HG02840 (cell line): ENCODE measurements at regions not wholly inside any gene's neighbourhood (a gene's known extent, or its start where the extent isn't known, plus 50 kb on each side); places are given as distances from the start of the nearest gene placed in this dataset.
"Not testable (repeated sequence)": the region's sequence is repeated elsewhere in the genome, so short reads cannot be mapped to it uniquely, and the experiment has no call there.

Experiments
- ATAC-seq: cut with Tn5 transposase; IDR thresholded peaks from one replicate; pipeline ENCODE4 v1.9.1; 2021; ENCODE audit warnings: mild to moderate bottlenecking, moderate library complexity, moderate number of reproducible peaks; ENCODE audit not compliant: unreplicated experiment, low FRiP score

DNA sequence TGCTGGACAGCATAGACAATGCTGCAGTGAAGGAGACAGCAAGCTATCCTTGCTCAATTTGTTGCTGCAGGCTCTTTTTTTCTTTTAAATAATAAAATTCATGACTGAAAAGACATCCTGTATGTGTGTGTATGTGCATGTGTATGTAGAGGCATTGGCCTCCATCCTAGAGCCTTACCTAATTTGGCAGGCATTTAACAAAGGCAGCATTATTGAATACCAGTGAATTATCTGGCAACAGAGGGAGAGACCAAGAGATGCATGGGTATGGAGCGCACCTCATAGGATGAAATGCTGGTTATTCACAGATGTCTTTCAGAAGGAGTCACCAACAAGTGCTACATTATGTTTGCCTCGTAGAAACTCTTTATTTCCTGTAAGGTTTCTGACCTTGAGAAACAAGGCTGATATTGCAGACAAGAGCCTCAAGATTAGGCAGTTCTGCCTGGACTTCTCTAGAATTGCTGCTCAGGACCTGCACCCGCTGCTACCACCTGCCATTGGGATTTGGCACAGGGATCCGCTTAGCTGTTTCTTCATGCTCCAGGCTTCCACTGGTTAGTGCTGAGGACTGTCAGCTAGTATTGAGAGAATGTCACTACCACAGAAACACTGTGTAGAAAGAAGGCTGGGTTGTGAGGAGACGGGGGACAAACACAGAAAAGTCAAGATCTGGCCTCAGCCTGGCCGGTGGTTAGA is 247.7 kb upstream of the RFX3 start:
- no peak for ATAC-seq

DNA sequence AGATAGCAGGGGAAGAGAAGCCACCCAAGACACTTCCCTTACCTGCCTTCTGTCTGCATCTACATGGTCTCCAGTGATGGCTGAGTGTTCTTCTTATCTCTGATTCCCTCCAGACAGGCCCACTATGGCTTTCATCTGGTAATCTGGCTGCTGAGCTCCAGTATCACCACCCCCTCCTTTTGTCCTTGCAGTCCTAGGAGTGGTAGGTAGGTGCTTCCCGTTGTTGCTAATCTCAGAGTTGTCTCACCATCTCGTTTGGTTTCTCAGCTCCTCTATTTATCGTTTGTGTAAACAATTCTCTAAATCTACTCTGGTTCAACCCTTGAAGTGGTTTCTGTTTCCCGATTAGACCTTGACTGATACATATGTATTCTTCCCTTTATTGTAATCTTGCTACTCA is 243.8 kb upstream of the RFX3 start:
- ATAC-seq: no peak

DNA sequence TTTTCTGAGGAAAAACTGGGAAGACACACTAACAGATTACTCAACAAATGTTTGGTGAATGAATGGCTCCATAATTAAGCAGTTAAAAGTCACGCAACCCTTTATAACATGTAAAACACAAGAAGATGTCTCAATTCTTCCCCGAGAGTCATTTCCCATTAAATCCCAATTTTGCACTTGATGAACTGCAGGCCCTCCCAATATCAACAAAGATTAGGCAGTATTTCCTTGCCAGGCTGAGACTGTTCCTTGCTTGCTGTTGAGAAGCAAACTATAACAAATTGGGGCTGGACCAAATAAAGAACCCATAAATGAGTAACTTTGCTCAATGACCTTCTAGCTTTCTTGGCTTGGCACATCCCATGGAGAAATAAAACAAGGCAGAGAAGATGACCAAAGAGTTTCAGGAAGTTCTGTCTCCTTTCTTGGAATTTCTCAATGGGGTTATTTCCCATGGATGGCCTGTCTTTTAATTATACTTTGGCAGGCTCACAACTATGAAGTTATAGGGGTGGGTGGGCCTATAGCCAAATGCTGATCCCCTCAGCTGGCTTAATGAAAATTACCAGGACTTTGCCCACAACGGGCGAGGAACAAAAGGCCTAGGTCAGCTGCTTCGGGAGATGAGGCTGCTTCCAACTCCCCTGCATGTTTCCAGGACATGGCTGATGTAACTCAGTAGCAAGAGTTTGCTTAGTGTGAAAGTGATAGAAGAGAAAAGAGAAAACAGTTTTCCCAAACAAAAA is 243.1 kb upstream of the RFX3 start:
- ATAC-seq: no peak

DNA sequence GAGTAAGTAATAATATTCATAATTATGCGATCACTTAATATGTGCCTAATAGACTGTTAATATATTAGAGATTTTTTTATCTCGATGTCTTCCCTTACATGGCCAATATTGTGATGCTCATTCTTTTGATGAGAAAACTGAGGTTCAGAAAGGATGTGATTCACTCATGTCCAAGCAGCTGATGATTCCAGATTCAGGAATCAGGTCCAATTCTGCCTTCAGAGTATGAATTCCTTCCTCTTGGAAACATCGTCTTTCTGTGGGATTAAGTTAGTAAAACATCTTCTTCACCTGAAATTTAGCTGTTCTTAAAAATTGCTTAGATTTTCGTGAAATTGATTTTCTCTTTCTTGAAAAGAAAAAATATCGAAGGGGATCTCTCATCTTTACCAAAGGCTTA is 242.5 kb upstream of the RFX3 start:
- no peak for ATAC-seq

DNA sequence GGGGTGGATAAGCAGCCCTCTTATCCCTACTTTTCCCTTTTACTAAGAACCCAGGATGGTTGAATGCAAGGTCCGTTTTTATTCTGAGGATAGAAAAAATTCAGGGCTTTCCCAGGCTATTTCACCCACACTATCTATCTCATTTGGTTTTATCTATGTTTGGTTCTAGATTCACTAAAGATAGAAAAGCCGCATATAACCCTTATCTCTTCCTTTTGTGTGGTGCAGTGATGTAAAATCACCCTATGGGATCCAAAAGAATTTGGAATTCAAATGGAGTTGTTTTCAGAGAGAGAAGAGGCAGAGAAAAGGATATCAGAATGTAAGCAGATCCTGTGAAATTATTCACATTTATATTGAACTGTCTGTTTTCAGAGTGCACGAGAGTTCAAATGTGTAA is 236.3 kb upstream of the RFX3 start:
- ATAC-seq: no peak

DNA sequence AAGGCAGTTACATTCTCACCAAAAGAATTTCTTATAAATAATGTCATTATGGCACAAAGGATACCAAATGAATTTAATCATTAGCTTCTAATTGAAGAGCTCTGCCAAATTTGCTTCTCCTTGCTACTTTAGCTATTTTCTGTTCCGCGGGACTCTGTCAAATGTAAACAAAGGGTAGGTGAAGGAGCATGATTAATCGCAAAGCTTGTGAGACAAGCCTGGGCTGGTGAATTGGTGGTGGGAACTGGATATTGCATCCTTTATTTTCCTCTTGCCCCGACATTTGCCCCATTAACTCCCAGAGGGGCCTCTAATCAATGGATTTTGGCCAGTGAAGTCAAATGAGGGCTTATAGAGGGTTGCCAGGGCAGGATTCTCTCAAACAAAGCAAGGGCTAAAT is 234.2 kb upstream of the RFX3 start:
- no peak for ATAC-seq

DNA sequence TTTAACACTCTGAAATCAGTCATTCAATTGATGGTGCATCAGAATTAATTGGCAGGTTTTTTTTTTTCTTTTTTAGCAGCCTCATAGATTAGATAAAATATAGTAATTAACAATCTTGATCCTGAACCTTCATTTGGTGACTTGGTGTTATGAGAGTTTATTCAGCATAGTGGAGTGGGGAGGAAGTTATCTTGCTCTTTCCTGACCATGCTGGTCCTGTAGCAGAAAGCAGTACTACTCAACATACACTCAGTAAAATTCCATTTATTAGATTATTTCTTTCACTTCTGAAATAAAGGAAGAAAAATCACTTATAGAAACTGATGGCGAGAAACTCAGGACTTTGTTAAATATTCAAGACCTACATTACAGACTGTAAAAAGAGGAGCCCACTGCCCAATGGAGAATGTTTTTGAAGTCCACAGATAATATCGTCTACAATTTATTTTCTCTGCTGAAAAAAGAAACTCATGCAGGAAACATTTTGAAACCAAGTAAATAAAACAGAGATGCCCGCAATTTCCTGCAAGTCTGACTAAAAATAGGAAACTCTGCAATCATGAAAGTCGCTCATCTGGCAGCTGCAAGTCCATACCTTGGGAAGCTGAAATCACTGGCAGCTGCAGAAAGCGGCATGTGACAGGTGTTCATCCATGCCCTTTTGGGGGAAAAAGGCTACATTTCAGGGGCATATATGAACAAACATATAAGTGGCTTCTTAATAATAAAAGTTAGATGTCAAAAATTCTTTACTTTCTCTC is 233.2 kb upstream of the RFX3 start:
- ATAC-seq: no peak

DNA sequence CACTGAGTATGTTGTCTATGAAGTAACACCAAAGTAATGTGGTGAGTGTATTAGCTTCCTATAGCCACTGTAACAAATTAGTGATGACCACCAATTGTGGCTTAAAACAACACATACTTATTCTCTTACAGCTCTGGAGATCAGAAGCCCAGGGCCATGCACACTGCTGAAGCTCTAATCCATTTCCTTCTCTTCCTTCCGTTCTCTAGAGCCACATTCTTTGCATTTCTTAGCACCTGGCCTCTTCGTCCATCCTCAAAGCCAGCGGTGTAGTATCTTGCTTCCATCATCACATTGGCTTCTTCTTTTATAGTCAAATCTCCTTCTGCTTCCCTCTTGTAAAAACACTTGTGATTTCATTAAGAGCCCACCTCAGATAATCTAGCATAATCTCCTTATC is 230.3 kb upstream of the RFX3 start:
- ATAC-seq: no peak

DNA sequence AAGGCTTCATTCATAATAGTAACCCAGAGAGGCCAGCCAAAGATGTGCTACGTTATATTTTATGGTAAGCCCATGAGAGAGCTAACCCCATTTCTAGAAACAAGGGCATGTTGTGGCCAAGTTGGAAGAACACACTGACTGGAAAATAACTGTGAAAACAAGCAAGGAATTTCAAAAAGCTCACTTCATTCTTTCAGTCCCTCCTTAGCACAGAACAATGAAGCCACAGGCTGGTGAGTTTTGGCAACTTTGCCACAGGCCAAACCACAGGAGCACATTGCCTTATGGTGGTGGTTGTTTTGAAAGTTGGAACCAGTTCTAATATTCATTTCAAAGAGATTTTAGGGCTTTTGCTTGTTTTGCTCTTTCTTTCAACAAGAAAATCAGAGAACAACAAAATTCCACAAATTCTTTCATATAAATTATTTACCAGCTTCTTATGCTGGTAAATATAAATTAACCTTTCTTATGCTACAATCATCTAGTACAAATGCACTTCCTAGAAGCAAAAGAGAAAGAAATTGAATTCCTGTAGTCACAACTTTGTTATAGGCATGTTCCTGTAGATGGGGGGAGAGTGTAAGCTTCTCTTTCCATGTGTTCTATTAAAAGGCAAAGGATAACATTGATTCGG is 225.4 kb upstream of the RFX3 start:
- ATAC-seq: no peak

DNA sequence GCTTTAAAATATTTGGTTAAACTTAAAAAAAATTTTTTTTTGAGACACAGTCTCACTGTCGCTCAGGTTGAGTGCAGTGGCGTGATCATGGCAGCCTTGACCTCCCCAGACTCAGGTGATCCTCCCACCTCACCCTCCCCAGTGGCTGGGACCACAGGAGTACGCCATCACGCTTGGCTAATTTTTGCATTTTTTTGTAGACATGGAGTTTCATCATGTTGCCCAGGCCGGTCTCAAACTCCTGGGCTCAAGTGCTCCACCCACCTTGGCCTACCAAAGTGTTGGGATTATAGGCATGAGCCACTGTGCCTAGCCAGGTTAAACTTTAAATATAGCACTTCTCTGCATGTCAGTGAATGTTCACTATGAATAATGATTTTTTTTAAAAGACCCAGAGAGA is 224.5 kb upstream of the RFX3 start:
- no peak for ATAC-seq

DNA sequence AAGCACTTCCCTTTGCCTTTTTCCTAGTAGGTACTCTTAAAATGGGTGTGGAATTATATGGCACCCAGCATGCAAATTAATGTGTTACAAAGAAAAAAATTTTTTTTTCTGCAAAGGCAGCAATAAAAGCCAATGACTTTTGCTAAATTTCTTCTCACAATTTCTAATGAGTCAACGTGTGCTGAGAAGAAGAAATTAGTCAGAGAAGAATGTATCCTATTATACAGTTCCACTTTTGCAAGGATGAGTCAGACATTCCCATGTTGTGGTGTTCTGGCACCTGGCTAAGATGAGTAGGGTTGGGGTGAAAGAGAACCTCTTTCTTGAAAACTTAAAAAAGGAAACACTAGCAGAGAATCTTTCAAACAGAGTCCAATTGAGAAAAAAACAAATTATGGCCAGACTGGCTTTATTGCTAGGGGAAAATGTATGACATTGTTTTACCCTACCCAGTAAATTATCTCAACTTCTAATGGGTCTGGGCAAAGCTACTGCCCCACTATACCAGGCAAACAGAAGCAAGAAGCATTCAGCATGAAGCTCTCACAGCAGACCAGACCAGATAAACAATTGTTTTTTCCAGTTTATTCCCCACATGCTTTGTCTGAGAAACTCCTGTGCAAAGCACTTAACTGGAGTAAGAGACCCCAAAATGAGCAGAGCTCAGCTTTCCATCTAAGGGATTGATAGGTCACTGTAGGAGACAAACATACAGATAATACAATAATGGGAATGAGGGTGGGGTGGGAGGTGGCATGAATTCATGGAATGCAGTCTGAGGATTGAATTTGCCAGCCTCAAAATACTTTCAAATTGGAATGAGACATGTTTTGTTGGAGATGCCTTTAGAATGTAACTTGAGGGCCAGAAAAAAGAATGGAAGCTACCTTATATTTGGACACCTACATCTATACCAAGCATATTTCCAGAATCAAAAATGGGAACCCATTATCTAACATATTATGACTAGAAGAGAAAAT is 220.8 kb upstream of the RFX3 start:
- no peak for ATAC-seq

DNA sequence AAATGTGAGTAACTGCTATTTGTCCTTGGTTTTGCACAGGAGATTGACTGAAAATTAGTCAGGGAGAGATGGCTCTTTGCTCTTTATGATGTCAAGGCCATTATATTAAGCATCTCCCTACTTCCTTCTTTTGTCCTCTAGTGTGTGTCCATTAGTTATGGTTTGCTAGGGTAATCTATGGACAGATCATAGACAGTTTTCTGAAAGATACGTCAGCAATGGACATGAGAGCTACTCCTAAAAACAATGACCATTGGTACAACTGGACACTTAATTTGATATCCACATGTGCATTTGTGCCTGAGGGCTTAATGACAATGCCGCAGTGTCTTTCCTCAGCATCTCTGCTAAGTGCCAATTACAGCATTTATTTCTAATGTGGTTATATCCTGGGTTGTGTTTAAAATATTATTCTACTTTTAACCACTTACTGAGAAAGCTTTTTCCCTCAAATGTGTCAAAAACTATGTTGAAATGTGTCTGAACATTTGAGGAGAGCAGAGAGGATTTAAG is 218.2 kb upstream of the RFX3 start:
- no peak for ATAC-seq

DNA sequence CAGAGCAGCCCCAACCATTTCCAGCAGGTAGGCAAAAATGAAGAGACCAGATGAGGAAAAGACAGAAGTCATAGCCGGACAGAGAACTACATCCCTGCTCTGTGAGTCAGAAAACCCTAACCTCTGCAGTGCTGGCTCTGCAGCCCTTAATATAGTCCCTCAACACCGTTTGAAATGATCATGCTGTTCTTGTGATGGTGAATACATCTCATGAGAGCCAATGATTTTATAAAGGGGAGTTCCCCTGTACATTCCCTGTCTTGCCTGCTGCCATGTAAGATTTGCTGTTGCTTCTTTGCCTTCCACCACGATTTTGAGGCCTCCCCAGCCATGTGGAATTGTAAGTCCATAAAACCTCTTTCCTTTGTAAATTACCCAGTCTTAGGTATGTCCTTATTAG is 216.8 kb upstream of the RFX3 start:
- ATAC-seq: no peak

DNA sequence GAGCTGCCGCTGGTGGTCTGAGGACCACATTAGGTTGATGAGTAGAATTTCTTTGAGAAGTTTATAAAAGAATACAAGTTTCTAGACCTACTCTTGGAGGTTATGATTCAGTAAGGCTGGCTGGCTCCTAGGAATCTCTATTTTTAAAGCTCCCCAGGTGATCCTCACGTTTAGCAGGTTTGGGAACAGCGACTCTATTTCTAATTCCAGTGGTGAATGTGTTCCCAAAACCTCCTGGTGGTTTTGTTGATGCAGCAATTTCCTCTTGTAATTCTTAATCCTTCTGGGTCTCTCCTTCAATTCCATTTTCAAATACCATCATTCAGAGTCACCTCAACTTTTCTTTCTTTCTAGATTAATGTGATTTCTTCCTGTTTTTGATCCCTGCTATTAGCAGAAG is 215.9 kb upstream of the RFX3 start:
- no peak for ATAC-seq

DNA sequence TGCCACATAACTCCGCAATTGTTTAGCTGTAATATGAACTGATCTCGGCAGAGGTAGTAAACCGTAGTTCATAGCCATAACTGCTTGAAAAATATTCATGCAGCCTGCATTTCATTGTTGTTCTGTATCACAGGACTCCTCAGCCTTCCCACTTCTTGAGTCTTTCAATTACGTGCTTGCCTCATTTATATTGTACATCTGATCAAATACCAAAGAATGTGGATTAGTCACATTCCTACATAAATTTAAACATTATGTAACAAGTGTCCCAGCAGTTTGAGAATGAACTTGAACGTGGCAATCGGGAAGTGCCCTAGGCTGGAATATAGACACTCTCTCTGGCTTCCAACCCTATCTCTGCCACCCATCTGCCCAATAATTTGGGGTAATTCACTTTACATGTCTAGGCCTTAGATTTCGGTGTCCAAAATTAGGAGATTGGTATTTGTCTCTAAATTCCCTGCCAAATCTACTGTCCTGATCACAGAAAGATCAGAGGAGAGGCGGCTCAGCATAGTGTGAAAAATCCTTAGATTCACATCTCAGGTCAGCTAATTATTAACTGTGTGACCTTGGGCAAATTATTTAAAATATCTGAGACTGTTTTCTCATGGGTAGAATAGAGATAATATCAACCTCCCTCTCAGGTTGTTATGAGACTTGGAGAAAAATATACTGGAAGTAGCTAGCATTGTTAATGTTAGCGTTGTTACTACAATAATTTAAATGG is 215.1 kb upstream of the RFX3 start:
- ATAC-seq: no peak

DNA sequence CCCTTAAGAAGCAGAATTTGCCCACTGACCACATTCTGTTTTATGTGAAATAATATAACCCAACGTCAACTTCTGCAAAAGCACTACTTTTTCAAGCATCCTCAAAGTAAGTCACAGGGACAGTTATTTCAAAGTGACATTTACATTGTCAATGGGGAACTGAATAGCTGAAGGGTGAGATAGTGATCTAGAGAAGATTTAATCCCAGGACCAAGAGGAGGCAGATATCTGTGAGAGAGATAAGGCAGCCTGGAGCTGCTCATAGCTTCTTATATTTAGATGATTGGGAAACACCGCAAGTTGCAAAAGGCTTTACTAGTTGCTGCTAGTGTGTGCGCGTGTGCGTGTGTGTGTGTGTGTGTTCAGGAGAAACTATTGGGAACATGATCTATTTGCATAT is 210.4 kb upstream of the RFX3 start:
- no peak for ATAC-seq

DNA sequence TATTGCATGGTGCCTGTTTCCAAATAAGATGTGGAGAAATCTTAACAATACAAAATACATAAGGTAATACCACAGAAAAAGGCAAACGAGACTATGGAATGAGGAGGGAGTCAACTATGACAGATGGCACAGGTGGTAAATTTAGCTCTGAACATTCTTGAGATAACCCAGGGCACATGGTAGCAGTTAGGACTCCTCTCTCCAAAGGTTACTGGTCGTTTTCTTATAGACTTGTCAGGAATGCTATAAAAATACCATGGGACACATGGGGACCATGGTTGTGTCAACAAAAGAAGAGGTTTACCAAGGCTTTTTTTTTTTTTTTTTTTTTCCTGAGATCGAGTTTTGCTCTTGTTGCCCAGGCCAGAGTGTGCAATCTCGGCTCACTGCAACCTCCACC is 209.4 kb upstream of the RFX3 start:
- no peak for ATAC-seq

DNA sequence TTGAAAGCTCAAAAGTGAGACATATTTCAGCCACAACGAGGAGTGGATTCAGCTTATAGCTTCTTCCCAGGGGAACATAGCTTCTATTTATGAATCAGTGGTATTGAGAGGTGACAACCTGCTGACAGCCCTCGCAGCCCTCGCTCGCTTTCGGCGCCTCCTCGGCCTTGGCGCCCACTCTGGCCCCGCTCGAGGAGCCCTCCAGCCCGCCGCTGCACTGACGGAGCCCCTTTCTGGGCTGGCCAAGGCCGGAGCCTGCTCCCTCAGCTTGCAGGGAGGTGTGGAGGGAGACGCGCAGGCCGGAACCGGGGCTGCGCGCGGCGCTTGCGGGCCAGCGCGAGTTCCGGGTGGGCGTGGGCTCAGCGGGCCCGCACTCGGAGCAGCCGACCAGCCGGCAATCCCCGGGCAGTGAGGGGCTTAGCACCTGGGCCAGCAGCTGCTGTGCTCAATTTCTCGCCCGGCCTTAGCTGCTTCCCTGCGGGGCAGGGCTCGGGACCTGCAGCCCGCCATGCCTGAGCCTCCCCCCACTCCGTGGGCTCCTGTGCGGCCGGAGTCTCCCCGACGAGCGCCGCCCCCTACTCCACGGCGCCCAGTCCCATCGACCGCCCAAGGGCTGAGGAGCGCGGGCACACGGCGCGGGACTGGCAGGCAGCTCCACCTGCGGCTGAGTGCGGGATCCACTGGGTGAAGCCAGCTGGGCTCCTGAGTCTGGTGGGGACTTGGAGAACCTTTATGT is 207.9 kb upstream of the RFX3 start:
- ATAC-seq: not testable (repeated sequence)

DNA sequence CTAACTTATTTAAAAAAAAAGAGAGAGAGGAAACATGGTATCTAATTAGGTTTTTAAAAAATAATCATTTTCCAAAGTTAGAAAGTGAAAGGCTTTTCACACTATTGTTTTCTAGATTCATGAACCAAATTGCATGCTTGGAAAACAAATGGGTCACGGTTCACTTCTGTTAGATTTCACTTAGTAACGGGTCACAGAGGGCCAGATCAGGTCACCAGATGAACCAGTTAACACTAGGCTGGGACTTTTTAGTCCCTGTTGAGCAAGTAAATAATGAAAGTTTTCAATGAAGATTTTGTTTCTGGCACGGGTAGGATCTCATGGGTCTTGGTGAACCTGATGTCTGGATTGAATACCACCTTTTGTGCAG is 207.2 kb upstream of the RFX3 start:
- ATAC-seq: no peak
